Ascending aorta (tissue), 2 donors: ENCODE measurements at regions not wholly inside any gene's neighbourhood (a gene's known extent, or its start where the extent isn't known, plus 50 kb on each side); places are given as distances from the start of the nearest gene placed in this dataset.

Experiments used
- DNase-seq, 2 donors: peaks; one replicate each; pipeline ENCODE4 v3.0.0-alpha.2; 2019; ENCODE audit warnings: low spot score in 2 of 2
- H3K27ac ChIP-seq, 2 donors: fragments of 200-600 bp; sonication (generic); one replicate each; pipeline ENCODE4 v1.5.1; 2016 to 2017; ENCODE audit warnings: mild to moderate bottlenecking in 1 of 2
- H3K27me3 ChIP-seq: fragments of 200-600 bp; sonication (generic); one replicate; pipeline ENCODE4 v1.5.1; 2017
- H3K36me3 ChIP-seq, 2 donors: fragments of 200-600 bp; sonication (generic); one replicate each; pipeline ENCODE4 v1.5.1; 2016
- H3K4me1 ChIP-seq, 2 donors: fragments of 200-600 bp; sonication (generic); one replicate each; pipeline ENCODE4 v1.5.1; 2016 to 2017; ENCODE audit warnings: mild to moderate bottlenecking in 1 of 2
- H3K4me3 ChIP-seq, 2 donors: fragments of 200-600 bp; sonication (generic); one replicate each; pipeline ENCODE4 v1.5.1; 2016 to 2017; ENCODE audit warnings: mild to moderate bottlenecking in 1 of 2
- H3K9me3 ChIP-seq, 2 donors: fragments of 200-600 bp; sonication (generic); one replicate each; pipeline ENCODE4 v1.5.1; 2016
- CTCF ChIP-seq, 3 experiments: fragments of 200-600 bp in 2 of 3; fragments of 450-650 bp in 1 of 3; sonication (generic) in 2 of 3; IDR thresholded peaks; one replicate each; pipeline ENCODE4 v1.5.1; 2016 to 2019; ENCODE audit warnings: antibody characterized with exemption in 3 of 3, mild to moderate bottlenecking in 1 of 3, moderate library complexity in 1 of 3
- intact Hi-C: fragments of 100-400 bp; cut with DNase I; formaldehyde crosslinking; loops from one replicate; pipeline ENCODE4 v1.15.1; 2023

- H3K27me3 ChIP-seq: no peaks in the 10 kb centered on the region
- TF ChIP-seq CTCF (IDR thresholded peaks at IDR 0.05): no peak
- peaks cover 7 to 16% of the 10 kb centered on the region in 2 donors for H3K4me1 ChIP-seq
- H3K27ac ChIP-seq: no peak overlapping the region
- intact Hi-C loops: loop anchor here (10.0 kb wide), 1 partner anchor 798 kb away; the partner anchor contains the start of gene APBA1
- no peak overlapping the region for H3K4me3 ChIP-seq
- no peaks in the 10 kb centered on the region for H3K9me3 ChIP-seq
- H3K36me3 ChIP-seq: no peaks in the 10 kb centered on the region
- no peak for DNase-seq
These were observed 58.1 kb upstream of the KLF9 start for GRCh38 chr9:70472268-70473249.

- Histone ChIP-seq H3K36me3 (no peaks in the 10 kb centered on the region), H3K9me3 (no peaks in the 10 kb centered on the region), H3K4me1 (peaks cover 7 to 11% of the 10 kb centered on the region in 2 donors), H3K27me3 (no peaks in the 10 kb centered on the region), H3K27ac (peak overlapping the region; percentile 53 to 56), H3K4me3 (no peak overlapping the region)
- DNase-seq: no peak
- intact Hi-C loops: loop anchor here (10.0 kb wide), 1 partner anchor 796 kb away; the partner anchor contains the start of gene APBA1
- no peak for TF ChIP-seq CTCF (IDR thresholded peaks at IDR 0.05)
These were observed 55.9 kb upstream of the KLF9 start for GRCh38 chr9:70470050-70471015.

- no peak overlapping the region for H3K4me3 ChIP-seq
- no peaks in the 10 kb centered on the region for H3K36me3 ChIP-seq
- peaks cover 5 to 11% of the 10 kb centered on the region in 2 donors for H3K4me1 ChIP-seq
- intact Hi-C loops: no loop called here
- no peaks in the 10 kb centered on the region for H3K27me3 ChIP-seq
- H3K27ac ChIP-seq: no peak overlapping the region
- no peak for DNase-seq
- no peak for TF ChIP-seq CTCF (IDR thresholded peaks at IDR 0.05)
- H3K9me3 ChIP-seq: no peaks in the 10 kb centered on the region
These were observed 53.8 kb upstream of the KLF9 start for GRCh38 chr9:70468291-70468690.

GRCh38 chr9:70466976-70467561 lies 52.6 kb upstream of the KLF9 start:
- intact Hi-C loops: no loop called here
- DNase-seq: peak in 1 of 2 donors; percentile 66
- no peak for TF ChIP-seq CTCF (IDR thresholded peaks at IDR 0.05)
- H3K27me3 ChIP-seq: no peaks in the 10 kb centered on the region
- H3K4me3 ChIP-seq: no peak overlapping the region
- peaks cover 5 to 11% of the 10 kb centered on the region in 2 donors for H3K4me1 ChIP-seq
- H3K36me3 ChIP-seq: no peaks in the 10 kb centered on the region
- no peaks in the 10 kb centered on the region for H3K9me3 ChIP-seq
- H3K27ac ChIP-seq: no peak overlapping the region

GRCh38 chr9:70465904-70466303 lies 51.4 kb upstream of the KLF9 start:
- H3K27ac ChIP-seq: no peak overlapping the region
- no peaks in the 10 kb centered on the region for H3K36me3 ChIP-seq
- H3K4me1 ChIP-seq: peaks cover 3 to 9% of the 10 kb centered on the region in 2 donors
- no peak for DNase-seq
- no peaks in the 10 kb centered on the region for H3K9me3 ChIP-seq
- H3K4me3 ChIP-seq: no peak overlapping the region
- intact Hi-C loops: no loop called here
- no peak for TF ChIP-seq CTCF (IDR thresholded peaks at IDR 0.05)
- no peaks in the 10 kb centered on the region for H3K27me3 ChIP-seq
